ENCODE measurements at regions not wholly inside any gene's neighbourhood (a gene's known extent, or its start where the extent isn't known, plus 50 kb on each side); places are given as distances from the start of the nearest gene placed in this dataset.
"Not testable (repeated sequence)": the region's sequence is repeated elsewhere in the genome, so short reads cannot be mapped to it uniquely, and the experiment has no call there.

GRCh38 chr11:37968148-37968547 is 1370.1 kb upstream of the RAG2 start:
- DNase-seq, result no peak

- no peak for DNase-seq
These were observed 1369.6 kb upstream of the RAG2 start for GRCh38 chr11:37967635-37968034.

GRCh38 chr11:37963440-37963839 is 1365.4 kb upstream of the RAG2 start:
- no peak for DNase-seq

- no peak for DNase-seq
These were observed 1359.7 kb upstream of the RAG2 start for GRCh38 chr11:37957717-37958116.

GRCh38 chr11:37951996-37952395 is 1354.0 kb upstream of the RAG2 start:
- peak; percentile 7 for DNase-seq

GRCh38 chr11:37948258-37948657 is 1350.2 kb upstream of the RAG2 start:
- DNase-seq, result no peak

- DNase-seq, result no peak
These were observed 1349.8 kb upstream of the RAG2 start for GRCh38 chr11:37947821-37948220.

- peak; percentile 2 for DNase-seq
These were observed 1348.2 kb upstream of the RAG2 start for GRCh38 chr11:37946155-37946766.

GRCh38 chr11:37942081-37942480 is 1344.0 kb upstream of the RAG2 start:
- DNase-seq, result no peak

GRCh38 chr11:37929100-37929653 is 1331.1 kb upstream of the RAG2 start:
- no peak for DNase-seq

GRCh38 chr11:37926772-37927171 is 1328.7 kb upstream of the RAG2 start:
- no peak for DNase-seq

- no peak for DNase-seq
These were observed 1318.3 kb upstream of the RAG2 start for GRCh38 chr11:37916331-37916730.

GRCh38 chr11:37914859-37915258 is 1316.8 kb upstream of the RAG2 start:
- DNase-seq, result no peak

GRCh38 chr11:37908219-37908548 is 1310.1 kb upstream of the RAG2 start:
- DNase-seq, result no peak

GRCh38 chr11:37907436-37908218 is 1309.6 kb upstream of the RAG2 start:
- peak; percentile 3 for DNase-seq

- no peak for DNase-seq
These were observed 1307.8 kb upstream of the RAG2 start for GRCh38 chr11:37905707-37906417.

- DNase-seq, result no peak
These were observed 1298.0 kb upstream of the RAG2 start for GRCh38 chr11:37896016-37896415.

- no peak for DNase-seq
These were observed 1283.7 kb upstream of the RAG2 start for GRCh38 chr11:37881741-37882140.

- DNase-seq, result no peak
These were observed 1263.6 kb upstream of the RAG2 start for GRCh38 chr11:37861671-37862070.

GRCh38 chr11:37858806-37859537 is 1260.9 kb upstream of the RAG2 start:
- DNase-seq, result not testable (repeated sequence)

- no peak for DNase-seq
These were observed 1260.4 kb upstream of the RAG2 start for GRCh38 chr11:37858398-37858797.

GRCh38 chr11:37857726-37858125 is 1259.7 kb upstream of the RAG2 start:
- DNase-seq, result no peak

- no peak for DNase-seq
These were observed 1251.7 kb upstream of the RAG2 start for GRCh38 chr11:37849706-37850105.

Measured in NCI-H446 treated with DMSO at 0.1 percent for 48 hours (cell line).